HFFc6 (cell line): ENCODE measurements at regions not wholly inside any gene's neighbourhood (a gene's known extent, or its start where the extent isn't known, plus 50 kb on each side); places are given as distances from the start of the nearest gene placed in this dataset.

Experiments used
- DNase-seq: peaks from one replicate; pipeline ENCODE4 v3.0.0-alpha.2; 2018
- H3K27ac Mint-ChIP-seq: 2 replicates; pipeline ENCODE4 v1.8.0; 2020; ENCODE audit warnings: mild to moderate bottlenecking, mixed read lengths
- H3K27me3 Mint-ChIP-seq: 2 replicates; pipeline ENCODE4 v1.8.0; 2021; ENCODE audit warnings: mild to moderate bottlenecking, moderate library complexity, mixed read lengths; ENCODE audit not compliant: insufficient read depth
- H3K36me3 Mint-ChIP-seq: 2 replicates; pipeline ENCODE4 v1.8.0; 2021; ENCODE audit warnings: low read depth, mixed read lengths
- H3K4me1 Mint-ChIP-seq: 2 replicates; pipeline ENCODE4 v1.8.0; 2020; ENCODE audit warnings: low read depth, mixed read lengths
- H3K4me3 Mint-ChIP-seq: 2 replicates; pipeline ENCODE4 v1.8.0; 2020; ENCODE audit warnings: mild to moderate bottlenecking, moderate library complexity, mixed read lengths
- H3K9me3 Mint-ChIP-seq: 2 replicates; pipeline ENCODE4 v1.8.0; 2020; ENCODE audit warnings: mild to moderate bottlenecking, mixed read lengths
- CTCF ChIP-seq: fragments of 200-600 bp; sonication (generic); IDR thresholded peaks from 2 replicates; pipeline ENCODE4 v1.5.0; 2021; ENCODE audit warnings: antibody characterized with exemption, mild to moderate bottlenecking

- H3K36me3 Mint-ChIP-seq: no peaks in the 10 kb centered on the region
- H3K4me3 Mint-ChIP-seq: no peak overlapping the region
- H3K27me3 Mint-ChIP-seq: peaks cover 3% of the 10 kb centered on the region
- DNase-seq: no peak
- no peak for TF ChIP-seq CTCF
- H3K27ac Mint-ChIP-seq: no peak overlapping the region
- H3K4me1 Mint-ChIP-seq: no peaks in the 10 kb centered on the region
- H3K9me3 Mint-ChIP-seq: peaks cover 29% of the 10 kb centered on the region
Measured at GRCh38 chr10:8300925-8301324, 246.4 kb downstream of the GATA3 start.

- H3K4me1 Mint-ChIP-seq: no peaks in the 10 kb centered on the region
- H3K27me3 Mint-ChIP-seq: no peaks in the 10 kb centered on the region; the same call in none of the 2 replicates
- DNase-seq: no peak
- H3K9me3 Mint-ChIP-seq: peaks cover 29% of the 10 kb centered on the region
- no peak for TF ChIP-seq CTCF
- H3K36me3 Mint-ChIP-seq: no peaks in the 10 kb centered on the region
- H3K4me3 Mint-ChIP-seq: no peak overlapping the region
- no peak overlapping the region for H3K27ac Mint-ChIP-seq
Measured at GRCh38 chr10:8301333-8301732, 246.8 kb downstream of the GATA3 start.

GRCh38 chr10:8301831-8302230 lies 247.3 kb downstream of the GATA3 start:
- no peak overlapping the region for H3K4me3 Mint-ChIP-seq

GRCh38 chr10:8302565-8302964 lies 248.1 kb downstream of the GATA3 start:
- no peaks in the 10 kb centered on the region for H3K36me3 Mint-ChIP-seq

More at GRCh38 chr10:8301831-8302230, 247.3 kb downstream of the GATA3 start:
- no peaks in the 10 kb centered on the region; the same call in none of the 2 replicates for H3K27me3 Mint-ChIP-seq
- H3K36me3 Mint-ChIP-seq: no peaks in the 10 kb centered on the region
- peaks cover 29% of the 10 kb centered on the region for H3K9me3 Mint-ChIP-seq
- TF ChIP-seq CTCF: no peak
- no peaks in the 10 kb centered on the region for H3K4me1 Mint-ChIP-seq
- no peak for DNase-seq
- no peak overlapping the region for H3K27ac Mint-ChIP-seq

GRCh38 chr10:8304861-8305260 lies 250.4 kb downstream of the GATA3 start:
- peaks cover 21% of the 10 kb centered on the region for H3K9me3 Mint-ChIP-seq
- H3K27me3 Mint-ChIP-seq: no peaks in the 10 kb centered on the region; the same call in none of the 2 replicates

More at GRCh38 chr10:8302565-8302964, 248.1 kb downstream of the GATA3 start:
- Mint-ChIP-seq H3K4me1 (no peaks in the 10 kb centered on the region), H3K27me3 (no peaks in the 10 kb centered on the region; the same call in none of the 2 replicates), H3K27ac (no peak overlapping the region), H3K4me3 (no peak overlapping the region), H3K9me3 (peaks cover 29% of the 10 kb centered on the region)
- no peak for TF ChIP-seq CTCF
- DNase-seq: no peak

More at GRCh38 chr10:8304861-8305260, 250.4 kb downstream of the GATA3 start:
- no peak for DNase-seq
- no peak for TF ChIP-seq CTCF
- no peak overlapping the region for H3K27ac Mint-ChIP-seq
- H3K36me3 Mint-ChIP-seq: no peaks in the 10 kb centered on the region
- no peak overlapping the region for H3K4me3 Mint-ChIP-seq
- no peaks in the 10 kb centered on the region for H3K4me1 Mint-ChIP-seq
